ENCODE measurements at regions not wholly inside any gene's neighbourhood (a gene's known extent, or its start where the extent isn't known, plus 50 kb on each side); places are given as distances from the start of the nearest gene placed in this dataset.

DNA sequence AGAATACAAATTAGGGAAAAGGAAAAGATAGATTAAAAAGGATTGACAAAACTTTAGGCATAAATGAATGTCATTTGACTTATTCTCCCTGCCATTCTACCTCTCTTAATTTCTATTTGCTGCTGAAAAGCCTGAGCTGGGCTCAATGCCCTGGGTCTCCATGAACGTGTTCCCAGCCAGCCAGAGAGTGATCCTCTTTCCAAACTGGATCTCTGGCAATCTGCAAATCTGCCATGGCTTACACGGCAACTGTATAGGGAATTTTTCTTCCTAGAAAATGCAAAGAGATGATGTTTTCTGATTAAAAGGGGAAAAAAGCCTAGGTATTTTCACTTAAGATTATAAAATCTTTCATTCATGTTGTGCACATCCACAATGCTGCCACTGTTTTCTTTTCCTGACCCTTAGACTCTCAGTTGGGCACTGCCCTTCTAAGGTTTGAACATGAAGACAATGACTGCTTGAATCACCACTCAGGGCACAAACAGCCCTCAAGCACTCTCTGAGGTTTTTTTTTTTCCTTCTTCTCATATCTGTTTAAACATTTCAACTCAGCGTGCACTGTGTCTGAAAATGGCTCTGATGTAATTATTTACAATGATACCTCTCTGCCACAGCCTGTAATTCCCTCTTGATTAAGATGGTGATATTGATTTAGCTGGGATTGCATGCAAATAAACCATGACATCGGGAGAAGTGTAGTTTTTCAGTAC lies 60.3 kb downstream of the DACT1 start:
- DNase-seq (ENCODE audit: low read depth) = no peak

DNA sequence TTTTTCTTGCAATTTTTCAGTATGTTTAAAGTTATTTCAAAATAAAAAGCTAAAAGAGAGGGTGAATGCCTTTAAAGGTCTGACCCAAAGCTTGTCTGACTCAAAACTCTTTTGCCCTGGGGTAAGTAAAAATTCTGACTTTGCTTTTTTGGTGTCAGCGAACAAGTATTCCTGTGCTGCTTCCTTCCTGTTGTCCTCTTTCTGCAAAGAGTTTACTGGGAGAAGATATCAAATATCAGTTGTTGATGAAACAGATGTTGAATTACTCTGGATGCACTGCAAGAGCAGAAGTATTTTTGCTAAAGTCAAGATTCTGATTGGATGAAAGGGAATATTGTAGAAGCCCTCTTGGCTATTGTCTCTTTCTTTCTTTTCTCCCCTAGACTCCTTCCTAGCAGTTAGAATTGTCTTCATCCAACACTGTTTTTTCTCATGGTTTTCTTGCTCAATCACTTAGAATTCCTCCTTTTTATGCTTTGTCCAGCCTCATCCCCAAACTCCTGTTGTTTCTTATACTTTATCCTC lies 62.0 kb downstream of the DACT1 start:
- no peak for DNase-seq (ENCODE audit: low read depth)

DNA sequence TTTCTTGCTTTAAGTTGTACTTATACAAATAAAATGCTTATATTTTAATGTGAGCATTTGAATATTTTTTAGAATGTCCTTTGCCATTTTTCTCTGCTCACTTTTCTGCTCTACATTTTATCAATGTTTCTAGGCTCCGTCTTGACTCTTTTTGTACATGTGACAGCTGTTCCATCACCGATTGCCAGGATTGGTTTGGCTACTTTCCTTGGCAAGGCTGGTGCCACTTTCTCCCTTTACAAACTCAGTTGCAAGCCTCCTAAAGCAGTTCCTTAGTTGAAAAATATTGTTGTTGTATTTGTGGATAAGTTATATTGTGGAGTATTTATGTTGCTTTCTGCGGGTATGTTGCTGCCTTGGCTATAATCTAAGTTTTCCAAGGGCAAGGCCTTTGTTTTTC lies 63.4 kb downstream of the DACT1 start:
- no peak for DNase-seq (ENCODE audit: low read depth)

DNA sequence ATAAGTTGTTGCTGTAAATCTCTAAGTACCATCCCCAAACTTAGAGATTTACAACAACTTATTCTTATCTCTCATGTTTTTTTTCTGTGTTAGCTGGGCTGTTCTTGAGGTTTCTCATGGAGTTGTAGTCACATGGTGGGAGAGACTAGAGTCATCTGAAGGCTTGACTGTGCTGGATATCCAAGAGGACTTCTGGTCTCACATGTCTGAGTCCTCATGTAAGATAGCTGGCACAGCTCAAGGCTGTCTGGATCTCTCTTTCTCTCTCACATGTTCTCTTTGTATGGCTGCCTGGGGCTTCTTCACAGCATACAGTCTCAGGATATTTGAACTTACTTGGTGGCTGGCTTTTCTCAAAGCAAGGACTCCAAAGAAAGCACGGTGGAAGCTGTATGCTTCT lies 63.8 kb downstream of the DACT1 start:
- DNase-seq (ENCODE audit: low read depth) = no peak

DNA sequence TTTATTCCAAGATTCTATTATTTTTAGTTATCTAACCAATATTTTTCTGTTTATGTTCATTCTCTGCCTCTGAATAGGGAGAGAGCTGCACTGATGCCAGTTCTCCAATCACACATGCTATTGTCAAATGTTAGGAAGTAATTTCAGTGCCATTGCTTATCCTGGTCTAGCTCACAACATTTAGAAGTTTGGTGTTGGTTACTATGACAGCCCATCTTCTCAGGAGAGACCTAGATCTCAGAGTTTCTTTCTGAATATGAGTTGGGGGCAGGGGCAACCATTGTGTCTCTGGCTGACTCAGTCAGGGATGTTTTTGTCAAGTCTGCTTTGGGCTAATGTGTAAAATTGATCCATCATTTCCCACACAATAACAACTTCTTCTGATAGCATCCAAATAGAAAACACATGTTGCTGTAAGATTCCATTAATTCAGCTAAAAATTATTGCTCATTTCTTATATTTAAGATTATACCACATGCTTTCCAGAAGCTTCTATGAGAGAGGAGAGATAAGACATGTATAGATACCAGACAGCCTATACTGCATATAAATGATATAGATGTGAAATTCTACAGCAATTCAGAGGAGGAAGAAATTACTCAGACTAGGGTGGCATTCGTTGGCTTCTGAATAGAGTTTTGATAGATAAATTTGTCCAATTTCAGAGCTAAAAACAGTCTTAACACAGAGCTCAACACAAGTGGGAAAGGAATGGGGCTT lies 64.8 kb downstream of the DACT1 start:
- DNase-seq (ENCODE audit: low read depth) = no peak

DNA sequence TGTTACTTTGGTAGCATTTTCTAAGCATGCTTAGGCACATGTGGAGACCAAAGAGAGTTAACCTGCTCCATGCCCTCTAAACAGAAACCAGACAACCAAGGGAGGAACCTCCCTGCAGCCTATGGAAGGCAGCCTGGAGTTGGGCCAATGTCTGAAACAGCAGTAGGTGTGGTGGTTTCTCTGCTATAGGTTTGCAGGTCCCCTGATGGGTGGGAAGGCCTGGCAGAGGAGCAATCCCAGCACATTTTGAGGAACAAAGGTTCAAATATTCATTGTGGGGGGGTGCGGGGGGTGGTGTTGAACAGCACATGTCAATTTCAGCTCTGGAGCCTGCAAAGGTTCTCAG lies 65.4 kb downstream of the DACT1 start:
- DNase-seq (ENCODE audit: low read depth) = no peak

DNA sequence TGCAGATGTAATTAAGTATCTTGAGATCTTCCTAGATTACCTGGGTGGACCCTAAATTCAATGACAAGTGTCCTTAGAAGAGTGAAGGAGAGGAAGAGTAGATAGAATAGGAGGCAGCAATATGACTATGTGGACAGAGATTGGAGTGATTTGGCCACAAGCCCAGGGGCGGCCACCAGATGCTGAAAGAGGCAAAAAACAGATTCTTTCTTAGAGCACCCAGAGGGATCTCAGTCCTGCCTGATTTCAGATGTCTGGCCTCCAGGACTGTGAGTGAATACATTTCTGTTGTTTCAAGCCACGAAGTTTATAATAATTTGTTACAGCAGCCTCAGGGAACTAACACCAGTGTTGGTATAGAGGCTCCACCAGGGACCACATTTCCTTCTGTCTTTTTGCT lies 67.3 kb downstream of the DACT1 start:
- DNase-seq (ENCODE audit: low read depth) = no peak

DNA sequence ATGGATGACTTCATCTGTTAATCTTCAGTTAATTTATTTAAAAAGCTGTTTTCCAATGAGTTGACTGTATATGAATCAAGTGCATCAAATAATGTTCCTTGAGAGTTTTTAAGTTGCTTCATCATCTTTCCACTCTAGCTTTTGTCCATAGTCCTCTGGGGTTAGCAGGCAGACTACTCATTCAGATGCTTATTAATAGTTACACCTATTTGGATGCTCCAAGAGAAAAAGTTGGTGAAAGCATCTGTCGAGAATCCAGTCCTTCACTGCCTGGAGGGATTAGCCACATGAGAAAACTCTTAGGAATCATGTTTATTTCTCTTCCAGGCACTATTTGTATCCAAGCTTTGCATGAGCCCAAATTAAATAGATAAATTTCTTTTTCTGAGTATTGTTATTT lies 70.2 kb downstream of the DACT1 start:
- DNase-seq (ENCODE audit: low read depth) = no peak

DNA sequence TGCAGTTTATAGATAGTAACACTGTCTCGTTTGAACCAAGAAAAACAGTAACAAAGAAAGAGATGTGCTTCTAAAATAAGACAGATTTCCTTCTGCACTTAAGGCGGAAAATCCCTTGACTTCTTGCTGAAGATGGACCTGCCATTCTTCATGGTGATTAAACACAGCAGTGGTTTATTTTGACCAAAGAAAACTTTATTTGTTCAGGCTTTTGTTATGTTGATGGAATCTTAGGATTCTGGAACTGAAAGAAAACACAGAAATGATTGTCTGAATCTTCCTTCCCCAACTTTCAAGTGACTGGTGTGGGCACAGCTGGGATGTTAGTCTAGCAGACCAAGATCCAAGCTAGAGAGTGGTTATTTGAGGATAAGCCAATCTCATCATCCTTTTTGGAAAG lies 72.2 kb downstream of the DACT1 start:
- DNase-seq (ENCODE audit: low read depth) = no peak

DNA sequence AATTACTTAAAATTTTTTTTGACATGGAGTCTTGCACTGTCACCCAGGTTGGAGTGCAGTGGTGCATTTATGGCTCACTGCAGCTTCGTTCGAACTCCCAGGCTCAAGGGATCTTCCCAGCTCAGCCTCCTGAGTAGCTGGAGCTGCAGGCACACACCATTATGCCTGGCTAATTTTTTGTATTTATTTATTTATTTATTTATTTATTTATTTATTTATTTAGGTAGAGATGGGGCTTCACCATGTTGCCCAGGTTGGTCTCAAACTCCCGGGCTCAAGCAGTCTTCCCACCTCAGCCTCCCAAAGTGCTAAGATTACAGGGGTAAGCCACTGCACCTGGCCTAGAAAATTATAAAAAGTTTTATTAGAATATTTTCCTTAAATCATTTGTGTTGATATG lies 73.6 kb downstream of the DACT1 start:
- no peak for DNase-seq (ENCODE audit: low read depth)

DNA sequence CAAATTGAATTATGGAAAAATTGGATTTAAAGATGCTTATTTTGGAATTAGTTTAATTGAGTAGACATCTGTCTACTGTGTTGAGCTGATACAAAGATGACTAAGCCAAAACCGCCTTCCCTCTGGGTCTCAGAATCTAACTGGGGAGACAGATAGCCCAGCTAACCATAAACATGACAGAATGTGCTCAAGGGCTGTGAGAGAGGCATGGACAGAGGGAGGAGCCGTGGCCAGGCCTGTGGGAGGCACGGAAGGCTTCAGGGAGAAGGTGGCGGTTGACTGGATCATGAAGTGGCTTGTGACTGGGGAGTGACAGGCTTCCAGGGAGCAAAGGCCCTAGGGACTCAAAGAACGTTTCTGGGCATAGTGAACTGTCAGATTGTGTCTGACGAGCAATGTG lies 74.6 kb downstream of the DACT1 start:
- DNase-seq (ENCODE audit: low read depth) = no peak

DNA sequence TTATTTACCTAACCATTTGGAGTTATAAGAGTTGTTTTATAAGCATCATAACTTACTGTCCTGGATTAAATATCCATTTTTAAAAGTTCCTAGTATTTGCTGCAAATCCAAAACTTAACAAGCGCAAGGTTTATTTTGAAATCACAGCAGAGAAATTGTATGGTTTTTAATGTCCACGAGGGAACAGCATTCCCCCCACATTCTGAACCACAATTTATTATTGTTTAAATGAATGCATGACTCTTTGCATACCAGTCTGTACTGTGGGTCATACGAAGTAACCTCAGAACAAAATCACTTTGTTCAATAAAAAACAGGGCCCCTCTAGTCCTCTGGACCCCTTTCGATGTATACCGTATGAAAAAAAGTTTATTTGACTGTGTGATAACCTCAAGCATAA lies 75.9 kb downstream of the DACT1 start:
- DNase-seq (ENCODE audit: low read depth) = no peak

DNA sequence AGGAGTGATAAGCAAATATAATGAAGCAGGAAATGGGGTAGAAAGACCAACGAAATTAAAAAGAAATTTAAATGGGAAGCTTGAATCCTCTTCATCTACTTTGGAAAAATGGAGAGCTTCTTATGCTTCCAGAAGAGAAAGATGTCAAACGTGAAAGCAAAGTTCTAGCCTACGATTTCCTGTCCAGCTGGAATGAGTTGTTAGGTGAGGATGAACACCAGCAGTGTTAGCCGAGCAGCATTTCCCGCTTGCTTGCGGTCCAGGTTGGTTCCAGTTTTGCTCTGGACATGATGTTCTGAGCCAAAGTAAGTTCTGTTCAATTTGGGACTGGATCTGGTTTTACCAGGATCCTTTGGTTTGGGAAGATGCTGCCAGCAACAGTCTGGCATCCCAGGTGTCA lies 78.9 kb downstream of the DACT1 start:
- no peak for DNase-seq (ENCODE audit: low read depth)

DNA sequence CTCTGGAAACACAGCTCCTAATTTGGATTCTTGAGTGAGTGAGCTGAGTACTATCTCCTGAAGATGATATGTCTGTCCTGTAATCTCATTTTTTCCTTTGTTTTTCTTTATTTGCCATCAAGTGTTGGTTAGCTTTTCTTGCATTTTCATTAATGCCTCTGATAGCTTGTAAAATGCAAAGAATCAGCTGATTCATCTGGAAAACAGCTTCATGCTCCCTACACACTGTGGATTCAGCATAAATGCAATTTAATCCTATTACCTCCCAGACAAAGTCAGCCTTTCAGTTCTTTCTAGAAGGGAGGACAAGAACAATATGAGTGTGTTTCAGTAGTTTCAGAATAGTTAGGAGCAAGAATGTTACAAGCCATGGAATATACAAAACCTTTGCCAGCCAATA lies 79.4 kb downstream of the DACT1 start:
- DNase-seq (ENCODE audit: low read depth) = no peak

DNA sequence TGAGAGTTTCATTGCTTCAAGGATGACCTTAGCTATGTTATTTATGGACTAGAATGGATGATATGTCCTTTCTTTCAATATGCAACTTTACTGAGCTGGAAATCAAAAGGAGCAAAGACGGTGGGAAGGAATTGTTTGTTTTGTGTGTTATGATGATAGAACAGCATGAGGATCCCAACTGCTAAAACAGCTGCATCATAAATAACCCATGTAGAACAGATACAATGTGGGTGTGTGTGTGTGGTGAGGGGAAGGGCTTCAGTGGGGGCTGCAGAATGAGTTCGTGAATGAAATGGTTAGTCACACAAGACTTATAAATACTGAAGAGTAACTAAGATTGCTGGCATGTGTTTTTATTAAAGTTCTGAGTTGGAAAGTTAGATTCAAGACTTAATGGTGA lies 80.1 kb downstream of the DACT1 start:
- no peak for DNase-seq (ENCODE audit: low read depth)

DNA sequence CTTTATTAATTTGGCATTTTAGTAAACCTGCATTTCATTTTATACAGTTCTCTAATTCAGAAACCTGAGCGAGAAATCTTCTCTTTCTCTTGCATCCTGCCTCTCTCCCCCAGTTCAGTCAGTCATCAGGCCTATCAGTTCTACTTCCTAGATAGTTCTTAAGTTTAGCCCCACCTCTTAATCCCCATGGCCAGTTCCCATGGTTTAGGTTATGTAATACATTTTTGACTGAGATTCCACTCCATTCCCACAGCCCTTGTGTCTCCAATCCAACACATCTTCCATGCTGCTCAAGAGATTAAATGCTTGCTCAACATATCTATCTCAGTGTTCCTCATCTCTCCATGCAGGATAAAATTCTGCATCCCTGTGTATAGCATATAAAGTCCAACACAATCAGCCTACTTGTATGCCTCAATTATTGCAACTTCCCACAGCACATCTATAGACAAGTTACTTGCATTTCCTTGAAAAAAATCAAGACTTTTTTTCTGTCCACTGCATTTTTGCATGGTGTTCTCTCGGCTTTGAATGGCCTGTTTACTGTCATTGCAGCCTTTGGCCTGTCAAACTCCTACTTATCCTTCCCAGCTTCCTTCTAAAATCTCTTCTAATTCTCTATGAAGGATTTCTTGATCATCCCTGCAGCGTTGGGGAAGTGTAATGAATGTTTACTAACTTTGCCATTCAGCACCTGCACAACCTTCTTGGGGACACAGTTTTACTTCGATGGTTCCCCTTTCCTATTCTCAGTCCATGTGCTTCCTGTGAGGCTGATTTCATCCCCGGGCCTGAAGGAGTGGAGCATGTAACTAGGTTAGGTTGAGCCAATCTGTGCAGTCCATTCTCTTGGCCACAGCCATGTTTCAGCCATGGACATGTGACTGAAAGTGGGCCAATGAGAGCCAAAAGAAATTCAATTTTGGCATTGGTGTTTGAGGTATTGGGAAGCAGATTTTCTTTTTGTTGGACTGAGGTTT lies 80.8 kb downstream of the DACT1 start:
- no peak for DNase-seq (ENCODE audit: low read depth)

DNA sequence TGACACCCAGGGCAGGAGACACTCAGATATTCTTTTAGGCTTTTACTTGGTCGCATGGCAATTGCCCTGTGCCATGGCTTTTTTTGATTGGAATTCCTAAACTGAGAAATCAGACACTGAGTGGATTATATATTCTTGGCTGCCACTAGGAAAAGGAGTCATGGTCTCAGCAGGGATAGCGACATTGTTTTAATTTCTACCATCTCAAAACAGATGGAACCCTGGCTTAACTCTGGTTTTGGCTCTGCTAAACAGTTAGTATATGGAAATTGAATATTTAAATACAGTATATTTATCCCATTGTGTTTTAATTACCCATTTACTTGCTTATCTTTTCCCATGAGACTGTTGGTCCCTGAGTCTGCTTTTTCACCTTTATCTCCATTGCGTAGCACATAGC lies 84.0 kb downstream of the DACT1 start:
- no peak for DNase-seq (ENCODE audit: low read depth)

DNA sequence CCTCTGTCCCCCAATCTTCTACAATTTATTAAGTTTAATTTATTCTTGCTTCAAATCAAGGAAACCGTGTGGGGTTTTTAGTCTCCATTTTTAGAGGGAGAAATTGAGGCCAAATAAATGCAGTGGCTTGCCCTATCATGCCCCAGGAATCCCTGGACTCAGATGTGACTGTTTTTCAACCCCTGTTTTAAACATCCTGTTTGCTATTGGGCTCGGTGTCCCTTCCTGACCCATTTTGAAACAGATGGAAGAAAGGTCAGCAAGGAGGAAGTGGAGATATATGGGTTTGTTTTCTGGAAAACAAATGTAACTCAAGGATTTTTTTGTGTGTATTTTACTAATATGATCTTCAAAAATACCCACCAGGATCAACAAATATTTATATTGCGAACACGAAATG lies 84.7 kb downstream of the DACT1 start:
- no peak for DNase-seq (ENCODE audit: low read depth)

DNA sequence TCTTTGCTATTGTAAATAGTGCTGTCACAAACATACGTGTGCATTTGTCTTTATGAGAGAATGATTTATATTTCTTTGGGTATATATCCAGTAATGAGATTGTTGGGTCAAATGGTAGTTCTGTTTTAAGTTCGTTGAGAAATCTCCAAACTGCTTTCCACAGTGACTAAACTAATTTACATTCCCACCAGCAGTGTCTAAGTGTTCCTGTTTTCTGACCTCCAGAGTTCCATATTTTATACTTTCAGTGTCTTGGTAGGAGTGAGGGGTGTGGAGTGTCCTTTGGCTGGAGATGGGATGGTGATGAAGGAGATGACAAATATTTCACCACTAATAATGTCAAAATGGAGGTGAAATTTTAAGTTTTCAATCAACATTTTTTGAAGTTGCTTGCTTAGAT lies 86.4 kb downstream of the DACT1 start:
- DNase-seq (ENCODE audit: low read depth) = no peak

DNA sequence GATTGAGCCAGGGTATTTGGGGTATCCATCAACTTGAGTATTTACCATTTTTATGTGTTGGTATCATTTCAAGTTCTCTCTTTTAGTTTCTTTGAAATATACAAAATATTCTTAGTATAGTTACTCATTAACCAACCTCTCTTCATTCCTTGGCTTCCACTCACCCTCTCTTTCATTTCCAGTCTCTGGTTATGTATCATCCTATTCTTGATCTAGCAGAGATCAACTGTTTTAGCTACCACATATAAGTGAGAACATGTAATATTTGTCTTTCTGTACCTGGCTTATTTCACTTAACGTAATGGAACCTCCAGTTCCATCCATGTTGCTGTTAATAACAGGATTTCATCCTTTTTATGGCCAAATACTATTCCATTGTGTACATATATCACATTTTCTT lies 86.9 kb downstream of the DACT1 start:
- no peak for DNase-seq (ENCODE audit: low read depth)

DNA sequence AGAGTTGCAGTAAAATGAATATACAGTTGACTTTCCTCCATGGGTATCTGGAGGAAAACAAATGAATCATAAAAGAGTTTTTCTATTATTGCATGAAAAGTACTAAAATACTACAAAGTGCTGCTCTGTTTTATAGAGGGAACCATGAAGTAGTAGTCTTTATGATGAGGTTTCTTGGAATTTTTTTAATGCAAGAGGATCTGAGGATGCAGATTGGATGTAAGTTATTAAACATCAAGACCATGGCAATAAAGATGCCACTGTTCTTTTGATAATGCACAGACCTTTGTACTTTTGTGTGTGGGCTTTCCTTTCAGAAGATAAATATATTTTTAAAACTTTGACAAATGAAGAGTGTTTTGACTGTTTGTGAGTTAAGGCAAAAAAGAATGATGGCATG lies 87.5 kb downstream of the DACT1 start:
- no peak for DNase-seq (ENCODE audit: low read depth)

DNA sequence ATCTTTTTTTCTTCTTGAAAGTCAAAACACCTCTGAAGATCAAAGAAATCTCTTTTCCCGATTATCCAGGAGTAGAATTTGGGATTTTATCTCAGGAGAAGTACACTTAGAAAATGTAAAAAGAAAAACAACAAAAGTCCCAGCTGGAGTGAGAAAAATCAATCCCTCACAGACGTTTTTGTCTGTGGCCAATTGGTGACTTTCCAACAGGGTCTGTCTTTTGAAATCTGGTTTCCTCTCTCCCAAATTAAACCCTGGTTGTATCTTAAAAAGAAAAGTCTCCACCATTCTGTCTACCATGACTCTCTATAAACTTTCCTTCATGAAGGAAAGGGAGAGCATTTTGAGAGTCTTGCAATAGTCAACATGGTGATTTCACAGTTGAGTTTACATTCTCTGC lies 88.1 kb downstream of the DACT1 start:
- DNase-seq (ENCODE audit: low read depth) = no peak
